SK-N-SH (cell line): ENCODE measurements at regions not wholly inside any gene's neighbourhood (a gene's known extent, or its start where the extent isn't known, plus 50 kb on each side); places are given as distances from the start of the nearest gene placed in this dataset.

ENCODE experiments used
- CTCF ChIA-PET: fragments of 300-600, 350-600 bp; formaldehyde crosslinking; extraction: SDS; loops from one replicate; lab custom pipeline; 2021; lab: Yijun Ruan, JAX
- POLR2A ChIA-PET: fragments of 350-600 bp; sonication (Branson Sonifier 250); formaldehyde crosslinking; extraction: SDS; loops from one replicate; lab custom pipeline; 2020; ENCODE audit warnings: antibody characterized with exemption, inconsistent platforms; lab: Yijun Ruan, JAX
- DNase-seq: peaks from one replicate; pipeline ENCODE4 v3.0.0; 2012
- H2AFZ ChIP-seq: fragments of 200-600 bp; sonication (generic); 2 replicates; pipeline ENCODE4 v1.8.1; 2016; ENCODE audit warnings: antibody characterized with exemption, mild to moderate bottlenecking, low read depth
- H3F3A ChIP-seq: fragments of 200-600 bp; sonication (generic); replicated peaks from 2 replicates; pipeline ENCODE3; 2016; ENCODE audit warnings: antibody characterized with exemption, mild to moderate bottlenecking; ENCODE audit not compliant: insufficient read depth
- H3K27ac ChIP-seq, 2 experiments: fragments of 200-500 bp in 1 of 2; fragments of 200-600 bp in 1 of 2; sonication (Bioruptor generic) in 1 of 2; sonication (generic), shearing (Covaris generic) in 1 of 2; 2 replicates each; pipeline versions ENCODE4 v1.5.1 to v1.6.1; 2014 to 2016; ENCODE audit warnings: low read depth in 2 of 2, inconsistent platforms in 1 of 2, low read length in 1 of 2, mild to moderate bottlenecking in 1 of 2, mixed read lengths in 1 of 2
- H3K27me3 ChIP-seq: fragments of 200-600 bp; sonication (generic), shearing (Covaris generic); 2 replicates; pipeline ENCODE4 v1.6.1; 2016; ENCODE audit warnings: mixed run types; ENCODE audit not compliant: insufficient read depth
- H3K36me3 ChIP-seq, 2 experiments: fragments of 200-500 bp in 1 of 2; fragments of 200-600 bp in 1 of 2; sonication (Bioruptor generic) in 1 of 2; sonication (generic) in 1 of 2; replicated peaks in 1 of 2; 2 replicates each; pipeline versions ENCODE3 to v1.5.1; 2014 to 2016; ENCODE audit warnings: low read length in 1 of 2, mild to moderate bottlenecking in 1 of 2; ENCODE audit not compliant: insufficient read depth in 2 of 2, control insufficient read depth in 1 of 2
- H3K4me1 ChIP-seq, 2 experiments: fragments of 200-500 bp in 1 of 2; fragments of 200-600 bp in 1 of 2; sonication (Bioruptor generic) in 1 of 2; sonication (generic), shearing (Covaris generic) in 1 of 2; 2 replicates each; pipeline versions ENCODE4 v1.5.1 to v1.6.1; 2014 to 2016; ENCODE audit warnings: low read depth in 1 of 2, low read length in 1 of 2, mixed run types in 1 of 2; ENCODE audit not compliant: insufficient read depth in 2 of 2, control insufficient read depth in 1 of 2
- H3K4me2 ChIP-seq: fragments of 200-600 bp; sonication (generic), shearing (Covaris generic); 2 replicates; pipeline ENCODE4 v1.6.1; 2017; ENCODE audit warnings: mixed run types
- H3K4me3 ChIP-seq, 2 experiments: fragments of 200-500 bp in 1 of 2; fragments of 200-600 bp in 1 of 2; sonication (Bioruptor generic) in 1 of 2; sonication (generic), shearing (Covaris generic) in 1 of 2; 2 replicates each; pipeline versions ENCODE4 v1.5.1 to v1.8.1; 2014 to 2016; ENCODE audit warnings: low read depth in 2 of 2, inconsistent platforms in 1 of 2, low read length in 1 of 2, mild to moderate bottlenecking in 1 of 2, mixed read lengths in 1 of 2, moderate library complexity in 1 of 2
- H3K79me2 ChIP-seq: fragments of 200-600 bp; sonication (generic); 2 replicates; pipeline ENCODE4 v1.8.1; 2017; ENCODE audit warnings: mild to moderate bottlenecking; ENCODE audit not compliant: insufficient read depth
- H3K9ac ChIP-seq: fragments of 200-600 bp; sonication (generic); 2 replicates; pipeline ENCODE4 v1.6.1; 2017; ENCODE audit warnings: mixed run types
- H3K9me2 ChIP-seq: fragments of 200-600 bp; sonication (generic); 2 replicates; pipeline ENCODE4 v1.6.1; 2017; ENCODE audit warnings: mixed run types
- H3K9me3 ChIP-seq: fragments of 200-600 bp; sonication (generic); 2 replicates; pipeline ENCODE4 v1.6.1; 2017; ENCODE audit warnings: mixed run types, mild to moderate bottlenecking, moderate library complexity
- H4K20me1 ChIP-seq: fragments of 200-600 bp; sonication (generic); 2 replicates; pipeline ENCODE4 v1.6.1; 2017; ENCODE audit warnings: mild to moderate bottlenecking, mixed run types; ENCODE audit not compliant: insufficient read depth
- EP300 ChIP-seq, 2 experiments: IDR thresholded peaks; 2 replicates each; pipeline versions ENCODE4 v1.4.0 to v1.6.1; 2012; ENCODE audit warnings: borderline replicate concordance in 1 of 2, low read depth in 1 of 2, low read length in 1 of 2
- EZH2phosphoT487 ChIP-seq: fragments of 200-600 bp; sonication (generic); IDR thresholded peaks from 2 replicates; pipeline ENCODE4 v1.6.1; 2017; ENCODE audit warnings: low read depth, mixed run types, mild to moderate bottlenecking, antibody characterized with exemption, moderate library complexity, borderline replicate concordance
- FOSL2 ChIP-seq: IDR thresholded peaks from 2 replicates; pipeline ENCODE4 v1.4.0; 2012; ENCODE audit warnings: low read depth, mild to moderate bottlenecking, moderate library complexity, borderline replicate concordance
- FOXM1 ChIP-seq: IDR thresholded peaks from 2 replicates; pipeline ENCODE4 v1.4.0; 2012; ENCODE audit warnings: low read depth, mild to moderate bottlenecking
- GABPA ChIP-seq: IDR thresholded peaks from 2 replicates; pipeline ENCODE4 v1.4.0; 2012; ENCODE audit warnings: low read depth, mild to moderate bottlenecking
- GATA2 ChIP-seq: sonication (generic); formaldehyde crosslinking; IDR thresholded peaks from 2 replicates; pipeline ENCODE4 v1.5.0; 2020; ENCODE audit warnings: mild to moderate bottlenecking, missing genetic modification reagents
- IRF3 ChIP-seq: fragments of 150-350 bp; IDR thresholded peaks from 2 replicates; pipeline ENCODE4 v1.6.1; 2016; ENCODE audit warnings: mild to moderate bottlenecking, low read depth, low read length
- JUND ChIP-seq: IDR thresholded peaks from 2 replicates; pipeline ENCODE4 v1.4.0; 2012
- MEF2A ChIP-seq: IDR thresholded peaks from 2 replicates; pipeline ENCODE4 v1.4.0; 2012; ENCODE audit warnings: low read depth, borderline replicate concordance
- MXI1 ChIP-seq: IDR thresholded peaks from 2 replicates; pipeline ENCODE4 v1.6.1; 2012; ENCODE audit warnings: mild to moderate bottlenecking, low read depth, low read length, improper control_type of control experiment
- POLR2AphosphoS5 ChIP-seq: IDR thresholded peaks from 2 replicates; pipeline ENCODE4 v1.6.1; 2012; ENCODE audit warnings: low read depth, low read length
- RAD21 ChIP-seq: IDR thresholded peaks from 2 replicates; pipeline ENCODE4 v1.6.1; 2012; ENCODE audit warnings: mild to moderate bottlenecking, low read length
- RCOR1 ChIP-seq: fragments of 150-350 bp; IDR thresholded peaks from 2 replicates; pipeline ENCODE4 v1.6.1; 2017; ENCODE audit warnings: antibody characterized with exemption, low read length
- RFX5 ChIP-seq: IDR thresholded peaks from 2 replicates; pipeline ENCODE4 v1.6.1; 2012; ENCODE audit warnings: mild to moderate bottlenecking, improper control_type of control experiment, low read length
- RXRA ChIP-seq: IDR thresholded peaks from 2 replicates; pipeline ENCODE4 v1.4.0; 2012; ENCODE audit warnings: low read depth, mild to moderate bottlenecking, borderline replicate concordance
- SMC3 ChIP-seq: IDR thresholded peaks from 2 replicates; pipeline ENCODE4 v1.6.1; 2012; ENCODE audit warnings: low read depth, low read length, improper control_type of control experiment
- TAF1 ChIP-seq: IDR thresholded peaks from 2 replicates; pipeline ENCODE4 v1.6.1; 2012; ENCODE audit warnings: low read depth, mild to moderate bottlenecking, low read length, moderate library complexity, borderline replicate concordance
- TCF12 ChIP-seq: IDR thresholded peaks from 2 replicates; pipeline ENCODE4 v1.4.0; 2012
- TEAD4 ChIP-seq: IDR thresholded peaks from 2 replicates; pipeline ENCODE4 v1.4.0; 2012; ENCODE audit warnings: mild to moderate bottlenecking, borderline replicate concordance; ENCODE audit not compliant: insufficient read depth
- YY1 ChIP-seq: IDR thresholded peaks from 2 replicates; pipeline ENCODE4 v1.4.0; 2012; ENCODE audit warnings: low read depth, mild to moderate bottlenecking
- WGBS: methylation state at CpG from one replicate; pipeline ENCODE4 v1.1.6; 2017; ENCODE audit warnings: low lambda C conversion rate; 5-methylcytosine and 5-hydroxymethylcytosine counted together
- TF ChIP-seq, protein P1 (sequence below): IDR thresholded peaks from 2 replicates; pipeline ENCODE4 v1.4.0; 2012; ENCODE audit warnings: low read depth, borderline replicate concordance

DNA sequence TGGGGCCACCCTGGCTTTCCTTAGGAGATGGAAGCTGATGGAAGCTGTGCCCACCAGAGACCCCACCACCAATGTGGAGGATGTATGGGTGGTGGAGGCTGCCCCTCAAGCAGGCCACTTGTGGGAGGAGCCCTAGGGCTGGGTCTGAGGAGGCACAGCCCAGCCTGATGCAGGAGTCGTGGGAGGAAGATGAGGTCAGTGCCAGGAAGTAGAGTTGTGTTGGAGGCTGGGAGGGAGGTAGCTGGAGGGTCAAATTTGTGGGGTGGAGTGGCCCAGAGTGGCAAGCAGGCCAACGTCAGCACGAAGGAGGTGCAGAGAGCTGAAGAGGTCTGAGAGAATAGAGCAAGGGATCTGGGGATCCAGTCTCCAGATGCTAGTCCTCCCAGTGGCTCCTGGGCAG is 119.0 kb upstream of the USP24 start:
- Histone ChIP-seq H3K4me1 (no peaks in the 10 kb centered on the region), H3K4me3 (no peak overlapping the region), H3K27me3 (no peaks in the 10 kb centered on the region), H4K20me1 (no peaks in the 10 kb centered on the region), H3K36me3 (no peaks in the 10 kb centered on the region), H3K79me2 (no peaks in the 10 kb centered on the region), H3K9me2 (no peaks in the 10 kb centered on the region), H3K9ac (no peak overlapping the region), H3K4me2 (no peak overlapping the region), H3K27ac (no peak overlapping the region), H2AFZ (no peak overlapping the region), H3F3A (no peaks in the 10 kb centered on the region), H3K9me3 (no peaks in the 10 kb centered on the region)
- POLR2A ChIA-PET = no interaction called here
- TF ChIP-seq GATA2 (no peak), POLR2AphosphoS5 (no peak), MEF2A (no peak), MXI1 (no peak)
- DNase-seq = no peak
- WGBS = 81% methylated on average over 3 of the region's 3 CpGs
- CTCF ChIA-PET = interaction anchor here (1.0 kb wide), 1 partner anchor 42 kb away, joined by 3 read pairs; no protein-coding TSS in a partner anchor

DNA sequence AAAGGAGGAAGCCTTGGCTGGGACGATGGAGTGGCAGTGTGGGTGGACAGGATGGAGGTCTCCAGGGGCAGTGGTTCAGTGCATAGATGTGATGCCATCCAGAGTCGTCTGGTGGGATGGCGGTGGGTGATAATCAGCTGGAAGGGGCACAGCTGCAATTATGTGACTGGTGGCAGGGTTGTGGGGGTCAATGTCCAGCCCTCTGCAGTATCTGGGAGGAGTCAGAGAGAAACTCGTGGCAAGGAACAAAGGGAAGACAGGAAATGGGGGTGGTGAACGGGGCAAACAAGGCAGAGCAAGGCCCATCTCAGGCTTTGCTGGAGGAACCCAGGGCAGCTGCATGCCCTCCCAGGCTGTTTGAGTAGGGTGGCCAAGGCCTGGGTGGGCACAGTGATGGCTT is 118.3 kb upstream of the USP24 start:
- 74% methylated on average over 5 of the region's 5 CpGs for WGBS
- no peaks in the 10 kb centered on the region for H3K36me3 ChIP-seq
- no peaks in the 10 kb centered on the region for H3K27me3 ChIP-seq
- H3K4me2 ChIP-seq = no peak overlapping the region
- no peak overlapping the region for H3K27ac ChIP-seq
- no peak overlapping the region for H3K9ac ChIP-seq
- no peaks in the 10 kb centered on the region for H3K9me3 ChIP-seq
- H3K79me2 ChIP-seq = no peaks in the 10 kb centered on the region
- H4K20me1 ChIP-seq = no peaks in the 10 kb centered on the region
- no peak overlapping the region for H3K4me3 ChIP-seq
- no peak overlapping the region for H2AFZ ChIP-seq
- CTCF ChIA-PET = interaction anchor here (1.0 kb wide), 1 partner anchor 42 kb away, joined by 3 read pairs; no protein-coding TSS in a partner anchor
- POLR2A ChIA-PET = no interaction called here
- no peaks in the 10 kb centered on the region for H3F3A ChIP-seq
- H3K9me2 ChIP-seq = no peaks in the 10 kb centered on the region
- TF ChIP-seq FOXM1 = no peak
- no peak for TF ChIP-seq RXRA
- TF ChIP-seq IRF3 = no peak
- no peak for TF ChIP-seq TEAD4
- no peak for TF ChIP-seq RAD21
- TF ChIP-seq RCOR1 = no peak
- TF ChIP-seq SMC3 = no peak
- TF ChIP-seq TAF1 = no peak
- DNase-seq = no peak
- H3K4me1 ChIP-seq = no peaks in the 10 kb centered on the region

GRCh38 chr1:55331351-55331750 is 116.2 kb upstream of the USP24 start:
- no peak for DNase-seq
- Histone ChIP-seq H2AFZ (no peak overlapping the region), H3K27me3 (no peaks in the 10 kb centered on the region), H3F3A (no peaks in the 10 kb centered on the region), H3K79me2 (no peaks in the 10 kb centered on the region), H3K9me3 (no peaks in the 10 kb centered on the region), H3K27ac (no peak overlapping the region), H3K4me3 (no peak overlapping the region), H3K4me1 (no peaks in the 10 kb centered on the region), H3K4me2 (no peak overlapping the region), H4K20me1 (no peaks in the 10 kb centered on the region), H3K9me2 (no peaks in the 10 kb centered on the region), H3K9ac (no peak overlapping the region), H3K36me3 (no peaks in the 10 kb centered on the region)
- POLR2A ChIA-PET = no interaction called here
- CTCF ChIA-PET = interaction anchor here (1.2 to 1.4 kb wide), 2 partner anchors 44 to 1253 kb away, joined by 4 read pairs; no protein-coding TSS in a partner anchor
- WGBS = 76% methylated on average over 7 of the region's 7 CpGs
- TF ChIP-seq RFX5 (no peak), GATA2 (no peak), FOSL2 (no peak), TCF12 (no peak; the same call in 1 of the 2 replicates), JUND (no peak), GABPA (no peak), RAD21 (no peak), EP300 (IDR thresholded peaks at IDR 0.05; ENCODE audit: borderline replicate concordance in 1 of 2, low read depth in 1 of 2, low read length in 1 of 2) (no peak), YY1 (no peak), EZH2phosphoT487 (no peak)
- TF ChIP-seq, protein P1, sequence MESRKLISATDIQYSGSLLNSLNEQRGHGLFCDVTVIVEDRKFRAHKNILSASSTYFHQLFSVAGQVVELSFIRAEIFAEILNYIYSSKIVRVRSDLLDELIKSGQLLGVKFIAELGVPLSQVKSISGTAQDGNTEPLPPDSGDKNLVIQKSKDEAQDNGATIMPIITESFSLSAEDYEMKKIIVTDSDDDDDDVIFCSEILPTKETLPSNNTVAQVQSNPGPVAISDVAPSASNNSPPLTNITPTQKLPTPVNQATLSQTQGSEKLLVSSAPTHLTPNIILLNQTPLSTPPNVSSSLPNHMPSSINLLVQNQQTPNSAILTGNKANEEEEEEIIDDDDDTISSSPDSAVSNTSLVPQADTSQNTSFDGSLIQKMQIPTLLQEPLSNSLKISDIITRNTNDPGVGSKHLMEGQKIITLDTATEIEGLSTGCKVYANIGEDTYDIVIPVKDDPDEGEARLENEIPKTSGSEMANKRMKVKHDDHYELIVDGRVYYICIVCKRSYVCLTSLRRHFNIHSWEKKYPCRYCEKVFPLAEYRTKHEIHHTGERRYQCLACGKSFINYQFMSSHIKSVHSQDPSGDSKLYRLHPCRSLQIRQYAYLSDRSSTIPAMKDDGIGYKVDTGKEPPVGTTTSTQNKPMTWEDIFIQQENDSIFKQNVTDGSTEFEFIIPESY = no peak
